ENCODE measurements at regions not wholly inside any gene's neighbourhood (a gene's known extent, or its start where the extent isn't known, plus 50 kb on each side); places are given as distances from the start of the nearest gene placed in this dataset.
A peak's percentile ranks its signal among the peaks of the same experiment; 100 is the strongest.

DNA sequence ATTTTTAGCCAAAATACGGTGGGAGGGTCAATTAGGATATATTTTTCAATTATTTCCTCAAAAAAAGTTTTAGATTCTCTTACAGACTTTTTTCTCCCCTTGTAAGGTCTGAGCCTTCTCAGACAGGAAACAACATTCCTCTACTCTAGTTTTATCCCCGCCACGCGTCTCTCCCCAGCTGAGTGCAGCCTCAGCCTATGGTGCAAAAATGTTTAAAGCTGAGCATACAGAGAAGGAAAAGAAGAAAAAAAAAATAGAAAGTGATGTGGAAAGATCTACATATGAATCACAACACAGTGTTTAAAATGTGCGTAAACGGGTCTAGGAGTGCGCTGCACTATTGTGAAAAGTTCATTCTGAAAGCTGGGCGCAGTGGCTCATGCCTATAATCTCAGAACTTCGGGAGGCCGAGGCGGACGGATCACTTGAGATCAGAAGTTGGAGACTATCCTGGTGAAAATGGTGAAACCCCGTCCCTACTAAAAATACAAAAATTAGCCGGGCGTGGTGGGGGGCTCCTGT is 159.0 kb downstream of the TRIM27 start:
- Mint-ChIP-seq H3K36me3 (ENCODE audit: low read depth) (no peaks in the 10 kb centered on the region), H3K27me3 (ENCODE audit: low read depth) (peaks cover 58% of the 10 kb centered on the region), H3K4me1 (ENCODE audit: low read depth) (no peaks in the 10 kb centered on the region), H3K27ac (peak overlapping the region; percentile 17), H3K9me3 (peaks cover 10% of the 10 kb centered on the region), H3K4me3 (no peak overlapping the region)

DNA sequence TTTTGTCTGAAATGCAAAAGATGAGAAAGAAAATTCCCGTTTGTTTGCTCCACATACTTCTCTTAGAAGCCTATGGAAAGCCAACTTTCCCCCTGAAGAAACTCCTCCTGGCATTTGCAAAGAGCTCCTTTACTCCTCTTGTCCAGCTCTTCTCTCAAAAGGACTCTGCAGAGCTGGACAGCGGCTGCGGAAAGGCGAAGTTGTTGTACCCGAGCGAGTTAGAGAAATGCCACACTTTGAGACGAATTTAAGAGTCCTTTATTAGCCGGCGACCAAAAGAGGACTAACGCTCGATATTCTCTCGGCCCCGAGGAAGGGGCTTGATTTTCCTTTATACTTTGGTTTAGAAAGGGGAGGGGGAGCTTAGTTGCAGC is 157.8 kb downstream of the TRIM27 start:
- H3K36me3 Mint-ChIP-seq (ENCODE audit: low read depth): no peaks in the 10 kb centered on the region
- no peaks in the 10 kb centered on the region for H3K4me1 Mint-ChIP-seq (ENCODE audit: low read depth)
- H3K9me3 Mint-ChIP-seq: peaks cover 12% of the 10 kb centered on the region
- H3K4me3 Mint-ChIP-seq: no peak overlapping the region
- peaks cover 63% of the 10 kb centered on the region for H3K27me3 Mint-ChIP-seq (ENCODE audit: low read depth)
- peak overlapping the region; percentile 6 for H3K27ac Mint-ChIP-seq

DNA sequence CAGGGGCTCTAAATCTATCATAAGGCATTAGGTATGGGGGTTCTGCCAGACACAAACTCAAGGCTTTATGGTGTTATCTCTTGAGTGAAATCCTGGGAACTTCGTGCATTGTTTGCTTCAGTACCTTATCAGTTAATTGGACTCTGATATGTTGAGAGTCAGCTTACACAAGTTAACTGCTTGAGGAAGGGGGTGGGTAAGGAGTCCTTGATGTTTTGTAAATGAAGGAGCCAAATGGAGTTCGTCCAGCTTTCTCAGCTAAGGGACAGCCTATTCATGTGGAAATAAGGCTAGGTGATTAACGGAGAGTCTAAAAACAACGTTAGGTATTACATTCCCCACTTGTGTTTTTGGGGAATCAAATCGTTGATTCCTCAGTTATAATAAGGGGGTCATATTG is 157.4 kb downstream of the TRIM27 start:
- no peak overlapping the region for H3K27ac Mint-ChIP-seq
- H3K9me3 Mint-ChIP-seq: peaks cover 16% of the 10 kb centered on the region
- H3K27me3 Mint-ChIP-seq (ENCODE audit: low read depth): peaks cover 68% of the 10 kb centered on the region
- H3K4me1 Mint-ChIP-seq (ENCODE audit: low read depth): no peaks in the 10 kb centered on the region
- H3K36me3 Mint-ChIP-seq (ENCODE audit: low read depth): no peaks in the 10 kb centered on the region
- H3K4me3 Mint-ChIP-seq: no peak overlapping the region

GRCh38 chr6:28767133-28767532 is 156.7 kb downstream of the TRIM27 start:
- Mint-ChIP-seq H3K4me3 (no peak overlapping the region), H3K36me3 (ENCODE audit: low read depth) (no peaks in the 10 kb centered on the region), H3K4me1 (ENCODE audit: low read depth) (no peaks in the 10 kb centered on the region), H3K9me3 (peaks cover 16% of the 10 kb centered on the region), H3K27ac (no peak overlapping the region), H3K27me3 (ENCODE audit: low read depth) (peaks cover 75% of the 10 kb centered on the region)

DNA sequence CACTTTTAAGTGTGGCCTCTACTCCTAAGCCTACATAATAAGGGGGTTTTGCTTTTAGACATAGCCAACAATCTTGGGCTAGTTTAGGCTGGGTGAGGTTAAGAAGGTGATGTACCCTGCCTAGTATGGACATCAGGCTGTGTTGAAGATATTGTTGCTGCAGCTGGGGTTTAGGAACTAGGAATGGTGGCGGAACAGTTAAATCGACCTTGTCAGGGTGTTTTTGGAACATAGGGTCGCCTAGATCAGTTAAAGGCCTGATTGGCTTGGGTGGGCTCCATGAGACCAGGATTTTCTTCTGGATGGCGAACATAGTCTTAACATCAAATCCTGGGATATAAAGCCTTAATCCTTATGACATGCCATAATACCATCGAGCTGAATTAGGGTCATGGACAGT is 156.1 kb downstream of the TRIM27 start:
- Mint-ChIP-seq H3K4me1 (ENCODE audit: low read depth) (no peaks in the 10 kb centered on the region), H3K9me3 (peaks cover 16% of the 10 kb centered on the region), H3K27me3 (ENCODE audit: low read depth) (peaks cover 80% of the 10 kb centered on the region), H3K27ac (no peak overlapping the region), H3K4me3 (no peak overlapping the region), H3K36me3 (ENCODE audit: low read depth) (no peaks in the 10 kb centered on the region)

DNA sequence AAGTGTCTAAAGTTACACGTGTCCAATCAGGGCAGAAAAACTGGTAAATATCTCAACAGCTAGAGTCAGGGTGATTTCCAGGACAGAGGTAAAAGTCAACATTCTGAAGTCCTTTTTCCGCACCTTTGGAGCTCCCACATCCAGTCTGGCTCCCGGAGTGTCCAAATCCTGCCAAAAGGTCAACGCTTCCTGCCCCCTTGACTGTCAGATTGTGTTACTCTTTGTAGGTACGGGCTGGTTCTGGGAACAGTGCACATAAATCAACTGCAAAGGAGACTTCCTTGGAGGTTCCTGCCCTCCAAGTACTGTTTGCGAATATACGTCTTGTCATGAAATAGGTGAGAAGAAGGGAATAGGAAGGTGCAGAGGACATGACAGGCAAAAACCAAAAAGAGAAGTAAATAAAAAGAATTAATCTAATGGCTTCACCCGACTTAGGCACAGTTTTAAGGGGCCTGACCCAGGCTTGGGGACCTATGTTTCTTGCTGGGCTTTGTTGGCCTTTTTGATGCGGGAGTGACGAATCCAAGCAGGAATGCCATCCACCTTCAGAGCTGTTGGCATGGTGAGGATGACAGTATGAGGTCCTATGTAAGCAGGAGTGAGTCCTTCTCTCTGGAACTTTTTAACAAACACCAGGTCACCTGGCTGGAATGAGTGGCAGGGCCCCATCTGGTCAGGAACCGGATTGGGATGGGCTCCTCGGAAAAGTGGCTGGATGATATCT is 155.4 kb downstream of the TRIM27 start:
- Mint-ChIP-seq H3K9me3 (peaks cover 21% of the 10 kb centered on the region), H3K27me3 (ENCODE audit: low read depth) (peaks cover 87% of the 10 kb centered on the region), H3K27ac (no peak overlapping the region), H3K4me1 (ENCODE audit: low read depth) (peaks cover 2% of the 10 kb centered on the region), H3K36me3 (ENCODE audit: low read depth) (peaks cover 3% of the 10 kb centered on the region), H3K4me3 (no peak overlapping the region)

DNA sequence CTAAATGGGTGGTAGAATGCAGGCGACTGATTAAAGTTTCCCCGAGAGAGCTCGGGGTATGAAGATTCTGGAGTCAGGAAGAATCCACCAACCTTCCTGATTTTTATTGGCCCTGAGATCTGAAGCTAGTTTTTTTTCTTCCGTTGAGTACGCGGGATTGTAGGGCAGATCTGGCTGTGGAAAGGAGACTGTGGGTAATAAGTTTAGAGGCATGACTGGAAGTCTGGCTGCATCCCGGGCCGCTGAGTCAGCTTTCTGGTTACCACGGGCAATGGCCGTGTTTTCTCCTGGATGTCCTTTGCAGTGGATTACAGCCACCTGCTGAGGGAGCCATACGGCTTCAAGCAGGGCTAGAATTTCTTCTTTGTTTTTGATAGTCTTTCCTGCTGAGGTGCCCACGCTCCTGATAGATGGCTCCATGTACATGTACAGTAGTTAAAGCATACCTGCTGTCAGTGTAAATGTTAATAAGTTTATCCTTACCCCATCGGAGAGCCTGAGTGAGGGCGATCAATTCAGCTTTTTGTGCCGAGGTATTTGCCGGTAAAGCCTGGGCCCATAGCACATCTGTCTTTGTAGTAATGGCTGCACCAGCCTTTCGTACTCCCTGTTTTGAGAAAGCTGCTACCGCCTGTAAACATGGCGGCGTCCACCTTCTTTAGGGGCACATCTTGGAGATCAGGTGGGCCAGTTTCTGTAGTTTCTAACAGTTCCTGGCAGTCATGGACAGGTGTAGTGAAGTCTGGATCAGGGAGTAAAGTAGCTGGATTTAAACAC is 154.0 kb downstream of the TRIM27 start:
- H3K27me3 Mint-ChIP-seq (ENCODE audit: low read depth): peaks cover 92% of the 10 kb centered on the region
- H3K36me3 Mint-ChIP-seq (ENCODE audit: low read depth): peaks cover 5% of the 10 kb centered on the region
- peaks cover 2% of the 10 kb centered on the region for H3K4me1 Mint-ChIP-seq (ENCODE audit: low read depth)
- H3K27ac Mint-ChIP-seq: no peak overlapping the region
- no peak overlapping the region for H3K4me3 Mint-ChIP-seq
- peaks cover 29% of the 10 kb centered on the region for H3K9me3 Mint-ChIP-seq

DNA sequence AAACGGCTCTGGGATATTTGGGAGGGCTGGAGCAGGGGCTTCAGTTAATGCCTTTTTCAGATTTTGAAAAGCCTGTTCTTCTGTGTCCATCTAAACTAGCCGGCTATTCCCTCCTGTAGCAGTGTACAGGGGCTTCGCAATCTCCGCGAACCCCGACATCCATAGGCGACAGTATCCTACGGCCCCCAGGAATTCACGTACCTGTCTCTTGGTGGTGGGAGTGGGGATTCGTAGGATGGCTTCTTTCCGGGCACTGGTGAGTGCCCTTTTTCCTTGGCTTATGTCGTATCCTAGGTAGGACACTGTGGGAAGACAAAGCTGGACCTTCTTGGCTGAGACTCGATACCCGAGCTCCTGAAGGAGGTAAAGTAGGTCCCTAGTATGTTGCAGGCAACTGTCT is 153.1 kb downstream of the TRIM27 start:
- H3K4me1 Mint-ChIP-seq (ENCODE audit: low read depth): peaks cover 2% of the 10 kb centered on the region
- H3K27me3 Mint-ChIP-seq (ENCODE audit: low read depth): peaks cover 92% of the 10 kb centered on the region
- no peak overlapping the region for H3K4me3 Mint-ChIP-seq
- H3K27ac Mint-ChIP-seq: no peak overlapping the region
- peaks cover 28% of the 10 kb centered on the region for H3K9me3 Mint-ChIP-seq
- H3K36me3 Mint-ChIP-seq (ENCODE audit: low read depth): peaks cover 5% of the 10 kb centered on the region

DNA sequence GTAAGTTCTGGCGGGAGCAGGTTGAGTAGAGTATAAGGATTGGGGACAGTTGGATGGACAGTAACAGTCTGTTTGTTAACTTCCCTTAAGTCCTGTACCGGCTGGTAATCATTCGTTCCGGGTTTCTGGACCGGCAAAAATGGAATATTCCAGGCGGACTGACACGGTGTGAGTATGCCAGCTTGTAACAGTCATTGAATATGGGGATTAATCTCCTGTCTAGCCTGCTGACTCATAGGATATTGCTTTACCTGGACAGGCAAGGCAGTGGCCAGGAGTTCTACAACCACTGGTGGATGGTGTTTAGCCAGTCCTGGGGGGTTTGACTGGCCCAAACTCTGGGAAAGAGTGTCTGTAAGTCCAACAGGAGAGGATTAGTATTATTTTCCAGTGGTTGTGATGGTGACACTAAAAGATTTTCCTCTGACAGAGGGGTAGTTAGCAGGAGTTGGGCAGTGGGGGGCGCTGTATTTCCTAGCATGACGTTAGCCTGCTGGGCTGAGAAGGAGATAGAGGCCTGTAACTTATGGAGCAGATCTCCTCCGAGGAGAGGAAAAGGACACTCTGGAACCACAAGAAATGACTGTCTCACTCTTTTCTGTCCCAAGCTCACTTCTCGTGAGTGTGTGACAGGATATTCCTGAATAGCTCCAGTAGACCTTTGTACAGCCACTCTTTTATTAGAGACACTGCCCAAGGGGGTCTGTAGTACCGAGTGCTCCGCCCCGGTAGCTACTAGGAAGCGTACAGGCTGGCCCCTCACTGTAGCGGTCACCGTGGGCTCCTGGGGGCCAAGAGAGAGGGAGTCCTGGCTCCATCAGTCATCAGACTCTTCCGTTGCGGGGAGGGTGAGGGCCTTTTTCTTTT is 152.2 kb downstream of the TRIM27 start:
- no peak overlapping the region for H3K4me3 Mint-ChIP-seq
- H3K27ac Mint-ChIP-seq: no peak overlapping the region
- H3K9me3 Mint-ChIP-seq: peaks cover 28% of the 10 kb centered on the region
- H3K27me3 Mint-ChIP-seq (ENCODE audit: low read depth): peaks cover 92% of the 10 kb centered on the region
- H3K4me1 Mint-ChIP-seq (ENCODE audit: low read depth): peaks cover 2% of the 10 kb centered on the region
- peaks cover 5% of the 10 kb centered on the region for H3K36me3 Mint-ChIP-seq (ENCODE audit: low read depth)

GRCh38 chr6:28772480-28773381 is 151.1 kb downstream of the TRIM27 start:
- H3K4me3 Mint-ChIP-seq: peak overlapping the region; percentile 58
- peaks cover 91% of the 10 kb centered on the region for H3K27me3 Mint-ChIP-seq (ENCODE audit: low read depth)
- H3K9me3 Mint-ChIP-seq: peaks cover 28% of the 10 kb centered on the region
- H3K4me1 Mint-ChIP-seq (ENCODE audit: low read depth): peaks cover 2% of the 10 kb centered on the region
- H3K27ac Mint-ChIP-seq: peak overlapping the region; percentile 92
- peaks cover 5% of the 10 kb centered on the region for H3K36me3 Mint-ChIP-seq (ENCODE audit: low read depth)

DNA sequence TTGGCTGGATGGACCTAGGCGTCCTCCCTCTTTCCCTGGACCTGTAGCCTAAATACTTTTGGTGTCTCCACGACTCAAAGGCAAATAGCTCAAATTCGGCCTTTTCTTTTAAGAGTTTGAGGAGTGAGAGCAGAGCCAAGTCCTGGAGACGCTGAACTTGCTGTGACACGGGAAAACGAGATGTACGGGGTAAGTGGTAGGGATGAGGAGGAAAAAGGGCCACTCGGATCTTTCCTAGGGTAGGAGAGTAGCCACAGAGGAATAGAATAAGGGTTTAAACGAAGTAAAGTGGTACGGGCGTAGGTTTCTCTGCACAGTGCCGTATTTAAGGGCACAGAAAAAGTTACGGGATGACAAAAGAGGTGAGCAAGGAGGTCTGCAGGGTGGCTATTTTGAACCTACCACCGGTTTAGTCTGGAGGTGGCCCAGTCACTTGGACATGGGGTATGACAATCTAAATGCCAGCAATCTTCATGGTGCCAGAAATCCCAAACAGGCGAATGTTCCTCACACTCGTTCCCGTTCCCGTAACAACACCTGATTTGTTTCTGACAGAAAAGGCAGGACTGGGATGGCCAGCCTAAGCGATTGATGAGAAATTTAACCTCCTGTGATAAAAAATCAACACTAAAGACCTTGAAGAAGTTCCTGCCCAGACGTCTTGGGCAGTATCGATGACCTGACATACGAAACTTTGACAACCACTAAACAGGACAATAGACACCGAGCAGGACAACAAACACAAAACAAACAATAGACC is 149.3 kb downstream of the TRIM27 start:
- H3K27me3 Mint-ChIP-seq (ENCODE audit: low read depth): peaks cover 90% of the 10 kb centered on the region
- H3K36me3 Mint-ChIP-seq (ENCODE audit: low read depth): peaks cover 7% of the 10 kb centered on the region
- H3K4me1 Mint-ChIP-seq (ENCODE audit: low read depth): peaks cover 2% of the 10 kb centered on the region
- peak overlapping the region; percentile 35 for H3K4me3 Mint-ChIP-seq
- peaks cover 31% of the 10 kb centered on the region for H3K9me3 Mint-ChIP-seq
- peak overlapping the region; percentile 83 for H3K27ac Mint-ChIP-seq

- H3K36me3 Mint-ChIP-seq (ENCODE audit: low read depth): peaks cover 7% of the 10 kb centered on the region
- no peak overlapping the region for H3K4me3 Mint-ChIP-seq
- peak overlapping the region; percentile 76 for H3K27ac Mint-ChIP-seq
- H3K4me1 Mint-ChIP-seq (ENCODE audit: low read depth): peaks cover 2% of the 10 kb centered on the region
- H3K27me3 Mint-ChIP-seq (ENCODE audit: low read depth): peaks cover 90% of the 10 kb centered on the region
- H3K9me3 Mint-ChIP-seq: peaks cover 32% of the 10 kb centered on the region
Observed at GRCh38 chr6:28775052-28775376, 148.8 kb downstream of the TRIM27 start.

DNA sequence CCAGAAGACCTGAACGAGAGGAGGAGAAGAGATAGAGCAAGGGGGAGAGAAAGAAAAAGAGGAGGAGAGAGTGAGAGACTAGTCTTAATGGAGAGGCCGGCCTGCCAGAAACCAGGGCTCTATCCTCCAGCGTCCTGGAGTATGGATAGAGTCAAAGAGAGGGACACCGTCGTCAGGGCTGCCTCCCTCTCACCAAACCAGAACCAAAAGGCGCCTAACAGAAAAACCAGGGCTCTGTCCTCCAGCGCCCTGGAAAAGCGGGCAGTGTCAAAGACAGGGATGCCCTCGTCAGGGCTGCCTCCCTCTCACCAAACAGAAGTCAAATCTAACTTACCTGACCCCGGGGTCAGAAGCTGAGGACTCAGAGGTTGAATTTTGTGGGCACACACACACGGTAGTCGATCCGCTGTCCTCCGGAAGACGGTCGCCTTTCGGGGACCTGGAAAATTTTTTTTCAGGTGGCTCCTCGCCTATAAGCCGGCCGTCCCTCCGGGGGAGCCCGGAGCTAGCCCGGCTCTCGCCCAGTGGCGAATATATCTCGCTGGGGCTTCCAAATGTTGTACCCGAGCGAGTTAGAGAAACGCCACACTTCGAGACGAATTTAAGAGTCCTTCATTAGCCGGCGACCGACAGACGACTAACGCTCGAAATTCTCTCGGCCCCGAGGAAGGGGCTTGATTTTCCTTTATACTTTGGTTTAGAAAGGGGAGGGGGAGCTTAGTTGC is 148.2 kb downstream of the TRIM27 start:
- peaks cover 32% of the 10 kb centered on the region for H3K9me3 Mint-ChIP-seq
- H3K4me3 Mint-ChIP-seq: no peak overlapping the region
- H3K27ac Mint-ChIP-seq: peak overlapping the region; percentile 76
- peaks cover 94% of the 10 kb centered on the region for H3K27me3 Mint-ChIP-seq (ENCODE audit: low read depth)
- peaks cover 2% of the 10 kb centered on the region for H3K4me1 Mint-ChIP-seq (ENCODE audit: low read depth)
- peaks cover 7% of the 10 kb centered on the region for H3K36me3 Mint-ChIP-seq (ENCODE audit: low read depth)

Data from T-helper 1 cell treated with Interleukin-12 subunit alpha and Interleukin-12 subunit beta and Interleukin-4 antibody, amounts not matched to agents 30 μg/mL and 1 μg/mL, for 36 hours (primary cell).